ENCODE measurements at regions not wholly inside any gene's neighbourhood (a gene's known extent, or its start where the extent isn't known, plus 50 kb on each side); places are given as distances from the start of the nearest gene placed in this dataset.

DNA sequence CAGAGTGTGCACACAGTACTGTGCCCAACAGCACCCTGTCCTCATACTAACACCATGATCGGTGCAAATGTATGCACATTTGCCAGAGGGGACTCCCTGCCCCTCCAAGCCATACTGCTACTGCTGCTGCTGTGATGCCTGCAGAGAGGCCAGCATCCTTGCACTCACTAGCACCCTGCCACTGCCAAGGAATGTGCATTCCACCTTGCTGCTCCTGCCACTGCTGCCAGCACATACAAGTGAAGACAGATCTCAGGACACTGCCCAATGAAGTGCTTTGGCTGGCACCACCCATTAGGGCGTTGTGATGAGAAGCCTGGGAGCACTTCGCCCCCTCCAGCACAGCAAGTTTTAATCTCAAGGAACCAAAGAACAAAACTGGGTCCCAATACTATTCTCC, 146.3 kb upstream of the DMD start:
- H3K36me3 ChIP-seq (replicated peaks in 1 of 2; ENCODE audit: control insufficient read depth in 2 of 2, insufficient read depth in 2 of 2, low read length in 2 of 2): no peaks in the 10 kb centered on the region

DNA sequence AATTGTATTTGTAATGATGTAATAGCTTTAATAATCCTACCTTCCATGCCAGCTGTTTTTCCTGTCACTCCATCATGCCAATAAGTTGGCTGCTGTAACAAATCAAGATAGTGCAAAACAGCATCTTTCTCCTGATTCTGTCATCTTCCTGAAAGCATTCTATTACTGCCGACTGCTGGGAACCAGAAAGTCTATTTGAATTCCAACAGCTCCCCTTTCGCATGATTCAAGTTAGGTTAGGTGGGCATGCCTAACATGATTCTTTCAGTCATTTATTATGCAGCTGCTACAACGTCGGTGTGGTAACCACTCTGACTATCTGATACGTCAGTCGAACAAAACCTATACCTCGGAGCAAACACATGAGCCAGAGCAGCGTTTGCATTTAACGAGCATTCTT, 127.9 kb upstream of the DMD start:
- no CpG with 5 or more reads among the region's 9 CpGs for WGBS, 2 donors (ENCODE audit: extremely low coverage in 2 of 2, insufficient read length in 2 of 2, insufficient replicate concordance in 1 of 2)
- Histone ChIP-seq H3K36me3 (replicated peaks in 1 of 2; ENCODE audit: control insufficient read depth in 2 of 2, insufficient read depth in 2 of 2, low read length in 2 of 2) (no peaks in the 10 kb centered on the region), H3K27me3 (ENCODE audit: control insufficient read depth in 3 of 3, insufficient read depth in 3 of 3, low read depth in 1 of 3, low read length in 3 of 3) (peaks cover 0 to 7% (median 0%) of the 10 kb centered on the region in 3 experiments), H4K8ac (ENCODE audit: low read depth, low read length) (no peak overlapping the region), H3K27ac (replicated peaks; ENCODE audit: low read length) (no peak overlapping the region), H2AK5ac (ENCODE audit: low read depth, low read length) (no peak overlapping the region), H3K23ac (ENCODE audit: low read depth, low read length, poor library complexity) (no peak overlapping the region), H3K9me3 (replicated peaks in 1 of 2; ENCODE audit: control insufficient read depth in 2 of 2, insufficient read depth in 1 of 2, low read depth in 1 of 2, low read length in 2 of 2) (no peaks in the 10 kb centered on the region), H3K4me2 (ENCODE audit: insufficient read depth, low read length, poor library complexity, severe bottlenecking) (no peak overlapping the region), H2AFZ (ENCODE audit: low read length) (peak overlapping the region; percentile 53), H3K4me3 (ENCODE audit: low read length in 2 of 2) (no peak overlapping the region), H3K4me1 (ENCODE audit: control insufficient read depth in 2 of 2, insufficient read depth in 1 of 2, low read depth in 1 of 2, low read length in 2 of 2) (no peaks in the 10 kb centered on the region), H3K9ac (ENCODE audit: low read depth, low read length, poor library complexity) (no peak overlapping the region), H2BK120ac (ENCODE audit: low read depth, low read length) (no peak overlapping the region), H2BK12ac (ENCODE audit: low read length) (no peak overlapping the region), H2BK5ac (ENCODE audit: low read length) (no peak overlapping the region), H4K91ac (ENCODE audit: low read depth, low read length, poor library complexity) (no peak overlapping the region), H2BK15ac (ENCODE audit: low read length) (no peak overlapping the region), H3K18ac (ENCODE audit: low read length) (no peak overlapping the region), H3K4ac (ENCODE audit: low read length) (no peak overlapping the region), H3K14ac (ENCODE audit: low read length) (no peak overlapping the region), H3K79me1 (ENCODE audit: low read depth, low read length) (no peaks in the 10 kb centered on the region)
- no peak for DNase-seq (ENCODE audit: low spot score)

More for the DNA sequence above, 146.3 kb upstream of the DMD start:
- H2AK5ac ChIP-seq (ENCODE audit: low read depth, low read length): no peak overlapping the region
- no peaks in the 10 kb centered on the region for H3K9me3 ChIP-seq (replicated peaks in 1 of 2; ENCODE audit: control insufficient read depth in 2 of 2, insufficient read depth in 1 of 2, low read depth in 1 of 2, low read length in 2 of 2)
- no peak overlapping the region for H3K18ac ChIP-seq (ENCODE audit: low read length)
- H3K4ac ChIP-seq (ENCODE audit: low read length): no peak overlapping the region
- H2BK15ac ChIP-seq (ENCODE audit: low read length): no peak overlapping the region
- no peak for DNase-seq (ENCODE audit: low spot score)
- no peak overlapping the region for H3K14ac ChIP-seq (ENCODE audit: low read length)
- H2BK12ac ChIP-seq (ENCODE audit: low read length): no peak overlapping the region
- no peak overlapping the region for H2AFZ ChIP-seq (ENCODE audit: low read length)
- no peak overlapping the region for H3K9ac ChIP-seq (ENCODE audit: low read depth, low read length, poor library complexity)
- H3K27ac ChIP-seq (replicated peaks; ENCODE audit: low read length): no peak overlapping the region
- no peak overlapping the region for H4K91ac ChIP-seq (ENCODE audit: low read depth, low read length, poor library complexity)
- H3K4me1 ChIP-seq (ENCODE audit: control insufficient read depth in 2 of 2, insufficient read depth in 1 of 2, low read depth in 1 of 2, low read length in 2 of 2): no peaks in the 10 kb centered on the region
- no peak overlapping the region for H3K4me2 ChIP-seq (ENCODE audit: insufficient read depth, low read length, poor library complexity, severe bottlenecking)
- no peak overlapping the region for H3K23ac ChIP-seq (ENCODE audit: low read depth, low read length, poor library complexity)
- WGBS, 2 donors (ENCODE audit: extremely low coverage in 2 of 2, insufficient read length in 2 of 2, insufficient replicate concordance in 1 of 2): no CpG with 5 or more reads among the region's 3 CpGs
- no peak overlapping the region for H2BK5ac ChIP-seq (ENCODE audit: low read length)
- H2BK120ac ChIP-seq (ENCODE audit: low read depth, low read length): no peak overlapping the region
- no peaks in the 10 kb centered on the region for H3K27me3 ChIP-seq (ENCODE audit: control insufficient read depth in 3 of 3, insufficient read depth in 3 of 3, low read depth in 1 of 3, low read length in 3 of 3)
- no peaks in the 10 kb centered on the region for H3K79me1 ChIP-seq (ENCODE audit: low read depth, low read length)
- no peak overlapping the region for H3K4me3 ChIP-seq (ENCODE audit: low read length in 2 of 2)
- H4K8ac ChIP-seq (ENCODE audit: low read depth, low read length): peak overlapping the region; percentile 17

DNA sequence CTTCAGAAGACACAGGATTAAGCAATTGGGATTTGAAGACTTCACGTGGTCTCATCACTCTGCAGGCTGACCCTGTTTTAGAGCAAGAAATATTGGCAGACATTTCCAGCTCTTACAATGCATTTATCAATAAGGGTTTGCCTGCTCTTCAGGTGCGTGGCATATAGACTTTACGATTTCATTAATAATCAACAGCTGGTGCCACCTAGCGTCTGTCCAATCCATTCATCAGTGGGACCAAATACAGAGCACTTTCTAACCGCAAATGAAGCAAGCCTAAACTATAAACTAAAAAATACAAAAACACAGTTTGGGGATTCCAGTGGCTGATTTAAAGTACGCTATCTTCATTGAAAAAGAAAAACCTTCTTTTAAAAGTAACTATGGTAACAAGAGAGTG, 125.4 kb upstream of the DMD start:
- Histone ChIP-seq H3K27ac (replicated peaks; ENCODE audit: low read length) (no peak overlapping the region), H3K18ac (ENCODE audit: low read length) (no peak overlapping the region), H3K9ac (ENCODE audit: low read depth, low read length, poor library complexity) (no peak overlapping the region), H2BK12ac (ENCODE audit: low read length) (no peak overlapping the region), H4K91ac (ENCODE audit: low read depth, low read length, poor library complexity) (no peak overlapping the region), H3K23ac (ENCODE audit: low read depth, low read length, poor library complexity) (no peak overlapping the region), H2AFZ (ENCODE audit: low read length) (no peak overlapping the region), H3K4me1 (ENCODE audit: control insufficient read depth in 2 of 2, insufficient read depth in 1 of 2, low read depth in 1 of 2, low read length in 2 of 2) (no peaks in the 10 kb centered on the region), H4K8ac (ENCODE audit: low read depth, low read length) (no peak overlapping the region), H3K36me3 (replicated peaks in 1 of 2; ENCODE audit: control insufficient read depth in 2 of 2, insufficient read depth in 2 of 2, low read length in 2 of 2) (no peaks in the 10 kb centered on the region), H3K4me3 (ENCODE audit: low read length in 2 of 2) (no peak overlapping the region), H2AK5ac (ENCODE audit: low read depth, low read length) (no peak overlapping the region), H3K9me3 (replicated peaks in 1 of 2; ENCODE audit: control insufficient read depth in 2 of 2, insufficient read depth in 1 of 2, low read depth in 1 of 2, low read length in 2 of 2) (no peaks in the 10 kb centered on the region), H3K27me3 (ENCODE audit: control insufficient read depth in 3 of 3, insufficient read depth in 3 of 3, low read depth in 1 of 3, low read length in 3 of 3) (peaks cover 0 to 7% (median 0%) of the 10 kb centered on the region in 3 experiments), H3K79me1 (ENCODE audit: low read depth, low read length) (no peaks in the 10 kb centered on the region), H3K4ac (ENCODE audit: low read length) (no peak overlapping the region), H2BK5ac (ENCODE audit: low read length) (no peak overlapping the region), H2BK15ac (ENCODE audit: low read length) (no peak overlapping the region), H3K14ac (ENCODE audit: low read length) (no peak overlapping the region), H2BK120ac (ENCODE audit: low read depth, low read length) (no peak overlapping the region), H3K4me2 (ENCODE audit: insufficient read depth, low read length, poor library complexity, severe bottlenecking) (no peak overlapping the region)
- WGBS, 2 donors (ENCODE audit: extremely low coverage in 2 of 2, insufficient read length in 2 of 2, insufficient replicate concordance in 1 of 2): no CpG with 5 or more reads among the region's 6 CpGs
- DNase-seq (ENCODE audit: low spot score): no peak

DNA sequence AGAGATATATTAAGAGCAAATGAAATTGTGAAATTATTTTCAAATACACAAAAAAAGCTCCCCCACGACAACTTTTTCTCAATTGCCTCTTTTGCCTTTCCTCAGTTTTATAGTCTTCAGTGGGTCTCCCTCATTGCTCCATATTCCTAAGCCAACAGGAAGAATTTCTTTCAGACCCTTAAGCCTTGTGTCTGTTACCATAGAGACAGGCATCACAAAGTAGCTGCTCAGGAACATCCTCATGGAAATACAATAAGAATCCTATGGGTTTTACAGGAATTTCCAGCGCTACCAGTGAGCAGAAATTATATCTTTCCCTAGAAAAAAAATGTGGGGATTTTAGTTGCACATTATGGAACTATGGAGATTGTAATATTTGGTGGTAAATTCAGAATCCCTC, 121.9 kb upstream of the DMD start:
- Histone ChIP-seq H3K9ac (ENCODE audit: low read depth, low read length, poor library complexity) (no peak overlapping the region), H3K4me2 (ENCODE audit: insufficient read depth, low read length, poor library complexity, severe bottlenecking) (no peak overlapping the region), H3K27me3 (ENCODE audit: control insufficient read depth in 3 of 3, insufficient read depth in 3 of 3, low read depth in 1 of 3, low read length in 3 of 3) (no peaks in the 10 kb centered on the region), H4K91ac (ENCODE audit: low read depth, low read length, poor library complexity) (no peak overlapping the region), H3K4me3 (ENCODE audit: low read length in 2 of 2) (no peak overlapping the region), H3K23ac (ENCODE audit: low read depth, low read length, poor library complexity) (no peak overlapping the region), H3K79me1 (ENCODE audit: low read depth, low read length) (no peaks in the 10 kb centered on the region), H2AFZ (ENCODE audit: low read length) (no peak overlapping the region), H3K14ac (ENCODE audit: low read length) (no peak overlapping the region), H3K36me3 (replicated peaks in 1 of 2; ENCODE audit: control insufficient read depth in 2 of 2, insufficient read depth in 2 of 2, low read length in 2 of 2) (no peaks in the 10 kb centered on the region), H3K27ac (replicated peaks; ENCODE audit: low read length) (no peak overlapping the region), H2BK12ac (ENCODE audit: low read length) (no peak overlapping the region), H2BK15ac (ENCODE audit: low read length) (no peak overlapping the region), H2BK120ac (ENCODE audit: low read depth, low read length) (no peak overlapping the region), H3K18ac (ENCODE audit: low read length) (no peak overlapping the region), H4K8ac (ENCODE audit: low read depth, low read length) (no peak overlapping the region), H3K4ac (ENCODE audit: low read length) (no peak overlapping the region), H3K9me3 (replicated peaks in 1 of 2; ENCODE audit: control insufficient read depth in 2 of 2, insufficient read depth in 1 of 2, low read depth in 1 of 2, low read length in 2 of 2) (no peaks in the 10 kb centered on the region), H3K4me1 (ENCODE audit: control insufficient read depth in 2 of 2, insufficient read depth in 1 of 2, low read depth in 1 of 2, low read length in 2 of 2) (no peaks in the 10 kb centered on the region), H2BK5ac (ENCODE audit: low read length) (no peak overlapping the region), H2AK5ac (ENCODE audit: low read depth, low read length) (no peak overlapping the region)
- no peak for DNase-seq (ENCODE audit: low spot score)
- no CpG with 5 or more reads among the region's 2 CpGs for WGBS, 2 donors (ENCODE audit: extremely low coverage in 2 of 2, insufficient read length in 2 of 2, insufficient replicate concordance in 1 of 2)
